DND-41 (cell line): ENCODE measurements at regions not wholly inside any gene's neighbourhood (a gene's known extent, or its start where the extent isn't known, plus 50 kb on each side); places are given as distances from the start of the nearest gene placed in this dataset.

Experiments used
- ATAC-seq: fragments of 200-7000 bp; cut with Tn5 transposase; 3 replicates; pipeline ENCODE4 v1.9.1; 2021; ENCODE audit warnings: low read depth; ENCODE audit not compliant: insufficient read depth
- DNase-seq: peaks from one replicate; pipeline ENCODE4 v3.0.0-alpha.2; 2020
- H2AFZ ChIP-seq: 2 replicates; pipeline ENCODE4 v1.6.0; 2012; ENCODE audit warnings: low read depth, low read length
- H3K27ac ChIP-seq: 2 replicates; pipeline ENCODE4 v1.5.1; 2012; ENCODE audit warnings: low read length, inconsistent platforms
- H3K27me3 ChIP-seq: fragments of 200-600 bp; sonication (generic); 2 replicates; pipeline ENCODE4 v1.6.0; 2012; ENCODE audit warnings: low read length, mild to moderate bottlenecking, inconsistent platforms; ENCODE audit not compliant: insufficient read depth, poor library complexity
- H3K36me3 ChIP-seq: 2 replicates; pipeline ENCODE4 v1.5.1; 2012; ENCODE audit warnings: low read length, inconsistent platforms; ENCODE audit not compliant: insufficient read depth
- H3K4me1 ChIP-seq: 2 replicates; pipeline ENCODE4 v1.5.1; 2012; ENCODE audit warnings: mild to moderate bottlenecking, low read length; ENCODE audit not compliant: insufficient read depth
- H3K4me2 ChIP-seq: 2 replicates; pipeline ENCODE4 v1.6.0; 2012; ENCODE audit warnings: mild to moderate bottlenecking, moderate library complexity, low read length, inconsistent platforms; ENCODE audit not compliant: insufficient read depth
- H3K4me3 ChIP-seq, 2 experiments: fragments of 200-600 bp in 1 of 2; shearing (Covaris generic) in 1 of 2; 2 replicates each; pipeline ENCODE4 v1.5.1; 2012 to 2016; ENCODE audit warnings: inconsistent platforms in 2 of 2, low read length in 2 of 2, mild to moderate bottlenecking in 2 of 2, low read depth in 1 of 2, moderate library complexity in 1 of 2
- H3K79me2 ChIP-seq: 2 replicates; pipeline ENCODE4 v1.6.0; 2012; ENCODE audit warnings: low read length, inconsistent platforms; ENCODE audit not compliant: insufficient read depth
- H3K9ac ChIP-seq: 2 replicates; pipeline ENCODE4 v1.6.0; 2012; ENCODE audit warnings: low read depth, mild to moderate bottlenecking, inconsistent platforms, low read length, moderate library complexity
- H3K9me3 ChIP-seq: 2 replicates; pipeline ENCODE4 v1.5.1; 2012; ENCODE audit warnings: low read length, moderate library complexity, mild to moderate bottlenecking, inconsistent platforms; ENCODE audit not compliant: insufficient read depth, severe bottlenecking
- H4K20me1 ChIP-seq: 2 replicates; pipeline ENCODE4 v1.6.0; 2012; ENCODE audit warnings: low read length; ENCODE audit not compliant: insufficient read depth
- CTCF ChIP-seq: IDR thresholded peaks from 2 replicates; pipeline ENCODE4 v1.5.1; 2012; ENCODE audit warnings: borderline replicate concordance, low read length, moderate library complexity, mild to moderate bottlenecking; ENCODE audit not compliant: poor library complexity, severe bottlenecking; ENCODE audit errors: extremely low read depth
- EZH2 ChIP-seq: IDR thresholded peaks from 3 replicates; pipeline ENCODE4 v1.6.1; 2012; ENCODE audit warnings: borderline replicate concordance, low read depth, mild to moderate bottlenecking, moderate library complexity, low read length, inconsistent platforms; ENCODE audit not compliant: severe bottlenecking

GRCh38 chr18:11432360-11432811, 177.0 kb upstream of the SLC35G4 start:
- DNase-seq, result no peak
- Histone ChIP-seq H3K27me3 (no peaks in the 10 kb centered on the region), H3K79me2 (no peaks in the 10 kb centered on the region), H2AFZ (no peak overlapping the region), H3K4me2 (no peak overlapping the region), H4K20me1 (no peaks in the 10 kb centered on the region), H3K4me1 (no peaks in the 10 kb centered on the region), H3K9ac (no peak overlapping the region), H3K4me3 (no peak overlapping the region), H3K9me3 (no peaks in the 10 kb centered on the region), H3K27ac (no peak overlapping the region), H3K36me3 (no peaks in the 10 kb centered on the region)
- no peak for ATAC-seq
- no peak for TF ChIP-seq CTCF
- no peak for TF ChIP-seq EZH2

- H2AFZ ChIP-seq, result no peak overlapping the region
- H3K79me2 ChIP-seq, result no peaks in the 10 kb centered on the region
- ATAC-seq (no peak), DNase-seq (no peak)
- no peaks in the 10 kb centered on the region for H3K9me3 ChIP-seq
- no peak overlapping the region for H3K9ac ChIP-seq
- no peaks in the 10 kb centered on the region for H4K20me1 ChIP-seq
- H3K27ac ChIP-seq, result no peak overlapping the region
- TF ChIP-seq EZH2, result no peak
- no peak for TF ChIP-seq CTCF
- H3K4me3 ChIP-seq, result no peak overlapping the region
- no peaks in the 10 kb centered on the region for H3K4me1 ChIP-seq
- no peaks in the 10 kb centered on the region for H3K36me3 ChIP-seq
- no peak overlapping the region for H3K4me2 ChIP-seq
- H3K27me3 ChIP-seq, result no peaks in the 10 kb centered on the region
Measured at GRCh38 chr18:11429876-11430275, 179.5 kb upstream of the SLC35G4 start.

GRCh38 chr18:11425211-11425610, 184.2 kb upstream of the SLC35G4 start:
- H3K4me1 ChIP-seq, result no peaks in the 10 kb centered on the region
- H3K27me3 ChIP-seq, result no peaks in the 10 kb centered on the region
- H3K79me2 ChIP-seq, result no peaks in the 10 kb centered on the region
- no peaks in the 10 kb centered on the region for H3K36me3 ChIP-seq
- H4K20me1 ChIP-seq, result no peaks in the 10 kb centered on the region
- H3K27ac ChIP-seq, result no peak overlapping the region
- TF ChIP-seq CTCF, result no peak
- no peak for TF ChIP-seq EZH2
- no peak overlapping the region for H3K4me3 ChIP-seq
- no peak overlapping the region for H3K9ac ChIP-seq
- H3K4me2 ChIP-seq, result no peak overlapping the region
- ATAC-seq, result no peak
- DNase-seq, result no peak
- no peak overlapping the region for H2AFZ ChIP-seq
- no peaks in the 10 kb centered on the region for H3K9me3 ChIP-seq

- Histone ChIP-seq H3K9ac (no peak overlapping the region), H3K79me2 (no peaks in the 10 kb centered on the region), H3K36me3 (no peaks in the 10 kb centered on the region), H3K4me1 (no peaks in the 10 kb centered on the region), H3K4me2 (no peak overlapping the region), H3K27ac (no peak overlapping the region), H2AFZ (no peak overlapping the region), H3K27me3 (no peaks in the 10 kb centered on the region), H4K20me1 (no peaks in the 10 kb centered on the region), H3K4me3 (no peak overlapping the region), H3K9me3 (no peaks in the 10 kb centered on the region)
- no peak for TF ChIP-seq CTCF
- TF ChIP-seq EZH2, result no peak
- no peak for DNase-seq
- no peak for ATAC-seq
Measured at GRCh38 chr18:11419338-11419737, 190.1 kb upstream of the SLC35G4 start.
